Keratinocyte (primary cell): ENCODE measurements at regions not wholly inside any gene's neighbourhood (a gene's known extent, or its start where the extent isn't known, plus 50 kb on each side); places are given as distances from the start of the nearest gene placed in this dataset.

Experiments
- DNase-seq: peaks from one replicate; pipeline ENCODE4 v3.0.0-alpha.2; 2011; ENCODE audit warnings: low read depth, missing footprints, low spot score
- FAIRE-seq: peaks from 2 replicates; lab custom pipeline; 2011; peaks lifted over from hg19 to GRCh38; lab: Jason Lieb, UNC
- H2AFZ ChIP-seq: 2 replicates; pipeline ENCODE4 v1.6.0; 2012; ENCODE audit warnings: low read length, control low read depth, inconsistent platforms; ENCODE audit not compliant: control insufficient read depth
- H3K27ac ChIP-seq: 2 replicates; pipeline ENCODE4 v1.5.1; 2011; ENCODE audit warnings: low read length; ENCODE audit not compliant: control insufficient read depth, insufficient read depth
- H3K27me3 ChIP-seq: 3 replicates; pipeline ENCODE4 v1.6.0; 2011; ENCODE audit warnings: low read length; ENCODE audit not compliant: control insufficient read depth, insufficient read depth; ENCODE audit errors: extremely low read depth
- H3K36me3 ChIP-seq, 2 experiments: 2 replicates in 1 of 2; 3 replicates in 1 of 2; pipeline ENCODE4 v1.5.1; 2011; ENCODE audit warnings: low read length in 2 of 2, mild to moderate bottlenecking in 1 of 2; ENCODE audit not compliant: control insufficient read depth in 2 of 2, insufficient read depth in 2 of 2; ENCODE audit errors: extremely low read depth in 1 of 2
- H3K4me1 ChIP-seq: 3 replicates; pipeline ENCODE4 v1.5.1; 2011; ENCODE audit warnings: low read length; ENCODE audit not compliant: control insufficient read depth, insufficient read depth; ENCODE audit errors: extremely low read depth
- H3K4me2 ChIP-seq: 3 replicates; pipeline ENCODE4 v1.6.0; 2011; ENCODE audit warnings: low read depth, low read length; ENCODE audit not compliant: control insufficient read depth, insufficient read depth; ENCODE audit errors: extremely low read depth
- H3K4me3 ChIP-seq, 3 experiments: fragments of 200-600 bp in 1 of 3; sonication (generic) in 1 of 3; 2 replicates in 2 of 3; 3 replicates in 1 of 3; pipeline ENCODE4 v1.5.1; 2011 to 2016; ENCODE audit warnings: low read length in 3 of 3, mild to moderate bottlenecking in 3 of 3, control low read depth in 2 of 3, inconsistent platforms in 1 of 3, low read depth in 1 of 3, mixed read lengths in 1 of 3, mixed run types in 1 of 3, moderate library complexity in 1 of 3; ENCODE audit not compliant: control insufficient read depth in 2 of 3, insufficient read depth in 2 of 3; ENCODE audit errors: extremely low read depth in 1 of 3
- H3K79me2 ChIP-seq: 2 replicates; pipeline ENCODE4 v1.6.0; 2012; ENCODE audit warnings: low read length; ENCODE audit not compliant: control insufficient read depth, insufficient read depth
- H3K9ac ChIP-seq: 3 replicates; pipeline ENCODE4 v1.6.0; 2011; ENCODE audit warnings: low read length; ENCODE audit not compliant: control insufficient read depth, insufficient read depth; ENCODE audit errors: extremely low read depth
- H3K9me1 ChIP-seq: 3 replicates; pipeline ENCODE4 v1.6.0; 2011; ENCODE audit warnings: low read length; ENCODE audit not compliant: control insufficient read depth, insufficient read depth; ENCODE audit errors: extremely low read depth
- H3K9me3 ChIP-seq: 2 replicates; pipeline ENCODE4 v1.5.1; 2012; ENCODE audit warnings: low read depth, low read length; ENCODE audit not compliant: control insufficient read depth
- H4K20me1 ChIP-seq: 3 replicates; pipeline ENCODE4 v1.6.0; 2011; ENCODE audit warnings: low read length; ENCODE audit not compliant: control insufficient read depth, insufficient read depth; ENCODE audit errors: extremely low read depth
- EZH2 ChIP-seq: IDR thresholded peaks from one replicate; pipeline ENCODE4 v1.6.1; 2012; ENCODE audit warnings: inconsistent platforms, mild to moderate bottlenecking, low read length, moderate library complexity
- dilution Hi-C: fragments of 300-500 bp; cut with MboI; formaldehyde crosslinking; loops from one replicate; pipeline ENCODE4 v1.7.0; 2020; ENCODE audit warnings: low sequenced_read_pairs; ENCODE audit not compliant: extremely low pct_ligation_motif_present
- TF ChIP-seq, protein P1 (sequence below), 3 experiments: IDR thresholded peaks in 1 of 3; conservative IDR thresholded peaks in 1 of 3; optimal IDR thresholded peaks in 1 of 3; 2 replicates in 2 of 3; 3 replicates in 1 of 3; pipeline versions ENCODE3 to v1.5.1; 2011; ENCODE audit warnings: low read length in 3 of 3, mild to moderate bottlenecking in 3 of 3, moderate library complexity in 2 of 3, control low read depth in 1 of 3, inconsistent platforms in 1 of 3; ENCODE audit not compliant: insufficient read depth in 2 of 3; ENCODE audit errors: extremely low read depth in 1 of 3

- DNase-seq (no peak), FAIRE-seq (no peak)
- Histone ChIP-seq H3K79me2 (no peaks in the 10 kb centered on the region), H3K9me1 (no peaks in the 10 kb centered on the region), H2AFZ (no peak overlapping the region), H3K27ac (no peak overlapping the region), H3K27me3 (no peaks in the 10 kb centered on the region), H4K20me1 (no peaks in the 10 kb centered on the region), H3K4me1 (peaks cover 1% of the 10 kb centered on the region), H3K9me3 (no peaks in the 10 kb centered on the region), H3K9ac (no peak overlapping the region), H3K4me3 (no peak overlapping the region), H3K4me2 (no peak overlapping the region), H3K36me3 (no peaks in the 10 kb centered on the region)
- TF ChIP-seq, protein P1, sequence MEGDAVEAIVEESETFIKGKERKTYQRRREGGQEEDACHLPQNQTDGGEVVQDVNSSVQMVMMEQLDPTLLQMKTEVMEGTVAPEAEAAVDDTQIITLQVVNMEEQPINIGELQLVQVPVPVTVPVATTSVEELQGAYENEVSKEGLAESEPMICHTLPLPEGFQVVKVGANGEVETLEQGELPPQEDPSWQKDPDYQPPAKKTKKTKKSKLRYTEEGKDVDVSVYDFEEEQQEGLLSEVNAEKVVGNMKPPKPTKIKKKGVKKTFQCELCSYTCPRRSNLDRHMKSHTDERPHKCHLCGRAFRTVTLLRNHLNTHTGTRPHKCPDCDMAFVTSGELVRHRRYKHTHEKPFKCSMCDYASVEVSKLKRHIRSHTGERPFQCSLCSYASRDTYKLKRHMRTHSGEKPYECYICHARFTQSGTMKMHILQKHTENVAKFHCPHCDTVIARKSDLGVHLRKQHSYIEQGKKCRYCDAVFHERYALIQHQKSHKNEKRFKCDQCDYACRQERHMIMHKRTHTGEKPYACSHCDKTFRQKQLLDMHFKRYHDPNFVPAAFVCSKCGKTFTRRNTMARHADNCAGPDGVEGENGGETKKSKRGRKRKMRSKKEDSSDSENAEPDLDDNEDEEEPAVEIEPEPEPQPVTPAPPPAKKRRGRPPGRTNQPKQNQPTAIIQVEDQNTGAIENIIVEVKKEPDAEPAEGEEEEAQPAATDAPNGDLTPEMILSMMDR (optimal IDR thresholded peaks at IDR 0.05 in 1 of 3, IDR thresholded peaks at IDR 0.05 in 1 of 3, conservative IDR thresholded peaks at IDR 0.05 in 1 of 3; ENCODE audit: extremely low read depth in 1 of 3, insufficient read depth in 2 of 3, low read length in 3 of 3): no peak
- no peak for TF ChIP-seq EZH2
- dilution Hi-C loops: no loop called here
Measured at GRCh38 chr6:112002307-112002706, 51.6 kb upstream of the CCN6 start.
